NOMO-1 treated with DMSO at 0.1 percent for 48 hours (cell line): ENCODE measurements at regions not wholly inside any gene's neighbourhood (a gene's known extent, or its start where the extent isn't known, plus 50 kb on each side); places are given as distances from the start of the nearest gene placed in this dataset.
"Not testable (repeated sequence)": the region's sequence is repeated elsewhere in the genome, so short reads cannot be mapped to it uniquely, and the experiment has no call there.

Experiments used
- DNase-seq: peaks from one replicate; lab custom pipeline; 2025; ENCODE audit not compliant: unreplicated experiment; lab: John Stamatoyannopoulos, UW

DNA sequence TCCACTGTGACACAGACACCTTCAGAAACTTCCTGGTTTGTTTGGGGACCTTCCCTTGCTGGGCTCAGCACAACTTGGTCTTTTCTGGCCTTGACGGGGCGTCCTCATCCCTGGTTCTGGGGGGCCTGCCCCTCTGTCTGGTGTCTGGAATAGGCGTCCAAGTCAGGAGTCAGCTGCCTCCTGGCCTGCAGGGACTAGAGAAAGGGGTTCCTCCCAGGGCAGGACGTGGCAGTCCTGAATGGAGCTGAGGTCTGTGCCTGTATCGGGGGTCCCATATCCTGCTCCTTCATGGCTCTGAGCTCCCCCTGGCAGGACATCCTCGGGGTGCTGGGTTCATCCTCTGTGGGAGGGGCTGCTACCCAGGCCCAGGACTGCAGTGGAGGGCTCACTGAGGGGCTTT lies 384.0 kb downstream of the TMEM121 start:
- no peak for DNase-seq

DNA sequence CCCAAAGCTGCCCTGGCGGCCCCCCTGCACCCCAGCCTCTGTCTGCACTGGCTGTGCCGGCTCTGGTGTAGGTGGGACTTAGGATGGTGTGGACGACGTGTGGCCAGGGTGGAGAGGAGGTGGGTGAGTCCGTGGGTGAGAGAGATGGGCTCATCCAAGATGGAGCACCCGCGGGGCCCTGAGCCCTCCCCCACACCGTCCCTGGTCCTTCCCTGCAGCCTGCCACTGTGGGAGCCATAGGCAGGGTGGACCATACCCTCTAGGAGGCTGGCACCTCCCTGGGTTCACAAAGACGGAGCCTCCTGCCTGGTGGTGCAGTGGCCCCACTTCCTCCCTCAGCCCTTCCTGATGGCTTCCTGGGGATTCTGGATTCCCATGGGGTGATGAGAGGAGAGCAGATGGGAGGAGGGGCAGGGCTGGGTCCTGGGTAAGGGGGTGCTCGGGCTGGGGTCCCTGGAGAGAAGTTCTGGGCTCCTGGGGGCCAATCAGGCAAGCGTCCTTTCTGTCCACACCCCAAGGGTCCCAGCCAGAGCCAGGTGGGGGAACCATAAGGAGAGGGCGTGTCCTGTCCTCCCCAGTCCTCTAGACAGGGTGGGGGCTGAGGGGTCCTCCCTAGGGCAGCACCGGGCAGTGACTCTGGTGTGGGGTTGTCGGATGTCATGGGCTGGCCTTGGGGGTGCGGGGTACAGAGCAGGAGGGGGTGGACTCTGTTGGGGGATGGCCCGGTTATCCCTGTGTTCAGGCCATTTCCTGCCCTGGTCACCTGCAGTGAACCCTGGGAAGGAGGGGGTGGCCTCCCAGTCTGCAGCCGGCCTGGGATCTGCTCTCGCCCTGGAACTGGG lies 384.8 kb downstream of the TMEM121 start:
- no peak for DNase-seq

DNA sequence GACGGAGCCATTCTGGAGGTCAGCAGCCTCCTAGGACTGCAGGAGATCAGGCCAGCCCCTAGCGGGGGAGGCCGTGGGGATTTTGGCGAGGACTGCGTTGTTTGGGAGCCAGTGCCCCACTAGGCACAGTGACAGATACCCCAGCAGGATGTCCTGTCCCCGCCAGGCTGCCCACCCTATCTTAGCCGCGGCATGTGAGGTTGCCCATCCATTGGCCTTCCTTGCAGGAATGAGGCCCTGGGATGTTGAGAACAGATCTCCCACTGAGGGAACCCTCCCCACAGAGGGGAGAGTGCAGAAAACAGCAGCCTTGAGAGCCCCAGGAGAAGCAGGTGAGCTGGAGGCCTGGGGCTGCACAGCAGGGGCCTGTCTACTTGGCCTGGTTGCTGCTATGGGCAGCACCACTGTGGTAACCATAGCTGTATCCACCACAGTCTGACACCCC lies 385.5 kb downstream of the TMEM121 start:
- DNase-seq, result not testable (repeated sequence)

- no peak for DNase-seq
Measured at GRCh38 chr14:105912641-105913180, 386.3 kb downstream of the TMEM121 start.

- DNase-seq, result no peak
Measured at GRCh38 chr14:105913221-105913620, 386.8 kb downstream of the TMEM121 start.

GRCh38 chr14:105913861-105914260 lies 387.5 kb downstream of the TMEM121 start:
- DNase-seq, result no peak

GRCh38 chr14:105914281-105914680 lies 387.9 kb downstream of the TMEM121 start:
- DNase-seq, result not testable (repeated sequence)

DNA sequence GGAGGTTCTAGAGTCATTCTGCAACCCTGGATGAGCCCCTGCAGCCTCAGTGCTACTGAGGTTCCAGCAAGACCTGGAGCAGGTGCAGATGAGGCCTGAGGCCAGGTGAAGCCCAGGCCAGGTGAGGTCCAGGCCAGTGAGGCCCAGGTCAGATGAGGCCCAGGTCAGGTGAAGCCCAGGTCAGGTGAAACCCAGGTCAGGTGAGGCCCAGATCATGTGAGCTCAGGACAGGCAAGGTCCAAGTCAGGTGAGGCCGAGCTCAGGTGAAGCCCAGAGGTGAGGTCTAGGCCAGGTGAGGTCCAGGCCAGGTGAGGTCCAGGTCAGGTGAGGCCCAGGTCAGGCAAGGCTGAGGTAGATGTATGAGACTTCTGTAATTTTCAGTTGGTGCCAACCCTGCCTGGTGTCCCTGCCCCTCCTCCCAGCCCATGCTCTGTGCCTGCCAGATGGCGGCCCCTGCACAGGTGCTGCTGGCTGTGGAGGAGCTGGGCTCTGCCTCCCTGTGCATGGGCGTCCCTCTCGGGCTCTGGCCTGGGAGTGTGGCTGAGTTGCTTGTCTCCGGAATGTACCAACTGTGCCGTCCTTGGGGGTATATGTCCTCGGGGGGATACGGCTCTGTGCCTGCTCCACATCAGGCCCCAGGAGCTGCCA lies 388.5 kb downstream of the TMEM121 start:
- DNase-seq, result no peak

DNA sequence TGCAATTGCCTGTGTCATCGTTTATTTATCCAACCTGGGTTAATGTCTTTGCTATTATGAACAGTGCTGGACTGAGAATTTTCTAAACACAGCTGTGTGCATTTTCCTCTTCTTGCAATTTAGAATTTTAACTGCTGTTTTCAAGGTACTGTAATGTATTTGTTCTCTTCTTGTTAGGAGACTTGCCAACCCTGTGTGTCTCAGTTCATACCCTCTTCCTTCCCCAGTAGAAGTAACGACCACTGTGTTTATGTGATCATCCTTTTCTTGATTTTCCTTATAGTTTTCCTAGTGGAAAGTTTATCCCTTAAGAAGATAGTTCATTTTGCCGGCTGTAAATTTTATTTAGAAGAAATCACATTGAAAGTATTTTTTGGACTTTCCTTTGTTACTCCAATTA lies 389.2 kb downstream of the TMEM121 start:
- DNase-seq, result not testable (repeated sequence)

DNA sequence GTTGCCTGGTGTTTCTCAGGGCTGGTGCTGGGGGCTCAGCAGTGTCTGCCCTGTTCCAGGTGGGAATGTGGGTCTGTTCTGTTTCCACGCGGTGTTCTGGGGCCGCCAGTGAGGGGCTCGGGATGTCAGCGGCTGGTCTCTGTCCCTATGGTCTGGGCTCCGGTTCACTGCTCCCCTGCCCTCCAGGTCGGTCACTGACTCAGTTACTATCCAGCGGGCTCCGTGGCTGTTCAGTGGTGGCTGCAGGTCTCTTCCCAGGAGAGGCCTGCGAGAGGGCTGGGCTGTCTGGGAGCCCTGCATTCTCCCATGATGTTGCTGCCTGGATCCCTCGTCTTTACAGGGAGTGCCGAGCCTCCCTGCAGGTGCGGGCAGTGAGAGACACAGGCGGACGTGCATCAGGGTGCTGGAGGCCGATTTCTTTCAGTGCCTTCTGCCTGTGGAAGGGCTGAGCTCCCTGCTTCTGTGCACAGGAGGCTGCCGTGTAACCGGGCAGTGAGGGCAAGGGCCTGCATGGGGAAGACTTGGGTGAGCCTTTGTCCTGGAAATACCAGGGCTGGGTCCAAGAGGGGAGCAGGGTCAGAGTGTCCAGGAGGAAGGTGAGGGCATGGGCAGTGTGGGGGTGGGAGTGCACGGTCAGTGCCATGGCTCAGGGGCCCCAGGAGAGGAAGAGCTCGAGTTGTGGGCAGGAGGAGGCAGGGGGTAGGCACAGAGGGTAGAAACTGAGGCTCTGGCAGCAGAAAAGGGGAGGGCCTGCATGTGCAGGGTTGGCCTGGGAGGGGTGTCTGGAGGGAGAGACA lies 391.0 kb downstream of the TMEM121 start:
- not testable (repeated sequence) for DNase-seq

GRCh38 chr14:105917933-105918436 lies 391.6 kb downstream of the TMEM121 start:
- no peak for DNase-seq

DNA sequence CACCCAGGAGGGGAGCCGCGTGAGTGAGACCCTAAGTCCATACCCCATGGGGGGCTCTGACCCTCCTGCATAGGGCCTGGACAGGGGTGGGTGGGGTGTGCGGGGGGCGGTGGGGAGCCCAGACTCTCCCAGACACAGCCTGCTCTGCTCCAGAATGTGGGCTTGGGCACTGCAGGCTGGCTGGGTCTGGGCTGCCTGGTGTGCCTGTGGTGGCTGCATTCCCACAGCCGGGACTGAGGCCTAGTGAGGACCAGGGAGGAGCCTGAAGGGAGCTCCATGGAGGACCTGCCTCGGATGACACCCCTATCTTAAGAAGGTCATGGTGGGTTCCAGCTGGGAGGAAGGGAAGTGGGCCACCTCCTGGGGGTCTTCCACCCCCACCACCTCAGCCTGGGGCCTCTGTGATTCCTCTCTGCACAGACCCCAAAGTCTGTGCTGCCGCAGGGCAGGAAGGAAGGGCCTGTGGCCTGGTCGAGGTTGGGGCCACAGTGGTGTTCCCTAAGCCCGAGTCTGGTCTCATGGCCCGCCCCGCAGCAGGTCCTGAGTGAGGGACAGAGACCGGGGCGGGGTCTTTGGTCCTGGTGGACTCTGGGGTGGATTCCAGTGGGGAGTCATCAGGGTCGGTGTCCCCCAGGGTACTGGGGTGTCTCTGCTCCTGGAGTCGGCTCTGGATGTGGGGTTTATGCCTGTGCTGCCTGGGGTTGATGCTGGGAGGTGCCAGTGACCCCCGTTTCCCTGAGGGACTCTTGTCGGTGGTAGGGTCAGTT lies 392.3 kb downstream of the TMEM121 start:
- no peak for DNase-seq

DNA sequence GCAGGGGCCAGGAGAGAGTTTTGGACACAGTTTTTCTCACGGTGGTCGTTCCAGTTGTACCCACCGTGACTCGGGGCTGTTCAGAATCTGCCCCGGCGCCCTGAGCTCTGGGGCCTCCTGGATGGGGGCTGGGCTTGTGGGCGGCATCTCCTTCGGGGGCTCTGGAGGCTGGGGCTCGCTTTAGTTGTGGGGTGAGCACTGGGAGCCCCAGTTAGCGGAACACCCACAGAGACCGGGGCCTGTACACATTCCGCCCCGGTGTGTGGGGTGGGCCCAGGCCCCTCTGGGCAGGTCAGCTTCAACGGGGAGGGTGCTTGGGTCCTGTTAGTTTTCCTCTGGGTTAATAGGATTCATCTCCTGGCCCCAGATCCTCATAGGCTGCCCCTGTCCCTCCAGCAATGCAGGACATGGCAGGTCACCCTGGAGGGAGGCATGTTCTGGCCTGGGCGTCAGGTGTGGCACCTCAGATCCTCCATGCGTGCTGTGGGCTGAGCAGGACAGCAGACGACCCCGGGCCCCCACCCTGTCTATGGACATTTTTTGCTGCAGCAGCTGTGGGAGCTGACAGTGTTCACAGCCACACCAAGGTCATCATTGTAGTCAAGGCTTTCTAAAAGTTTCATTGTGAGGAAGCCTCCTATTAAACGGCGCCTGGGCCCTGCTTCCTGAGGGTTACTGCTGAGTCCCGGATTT lies 393.2 kb downstream of the TMEM121 start:
- no peak for DNase-seq

GRCh38 chr14:105920151-105920700 lies 393.8 kb downstream of the TMEM121 start:
- not testable (repeated sequence) for DNase-seq

- not testable (repeated sequence) for DNase-seq
Measured at GRCh38 chr14:105920803-105921755, 394.7 kb downstream of the TMEM121 start.

GRCh38 chr14:105921781-105922180 lies 395.4 kb downstream of the TMEM121 start:
- not testable (repeated sequence) for DNase-seq

- DNase-seq, result not testable (repeated sequence)
Measured at GRCh38 chr14:105923520-105924191, 397.3 kb downstream of the TMEM121 start.
